ENCODE measurements at regions not wholly inside any gene's neighbourhood (a gene's known extent, or its start where the extent isn't known, plus 50 kb on each side); places are given as distances from the start of the nearest gene placed in this dataset.

DNA sequence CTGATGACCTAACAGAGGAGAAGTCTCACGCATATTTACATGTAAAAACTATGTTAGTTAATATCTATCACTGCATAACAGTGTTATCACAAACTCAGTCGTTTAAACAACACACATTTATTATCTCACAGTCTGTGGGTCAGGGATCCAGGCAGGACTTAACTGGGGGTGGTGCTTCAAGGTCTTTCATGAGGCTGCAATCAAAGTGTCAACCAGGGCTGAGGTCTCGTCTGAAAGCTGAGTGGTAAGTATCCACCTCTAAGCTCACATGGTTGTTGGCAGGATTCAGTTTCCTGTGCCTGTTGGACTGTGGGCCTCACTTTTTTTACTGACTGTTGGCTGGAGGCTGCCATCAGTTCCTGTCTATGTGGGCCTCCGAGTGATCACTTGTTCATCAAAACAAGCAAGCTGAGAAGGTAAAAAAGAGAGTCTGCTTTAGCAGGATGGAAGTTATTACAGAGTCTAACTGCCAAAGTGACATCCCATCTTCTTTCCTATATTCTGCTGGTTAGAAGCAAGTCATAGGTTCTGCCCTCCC is 188.6 kb downstream of the CARTPT start:
- TF ChIP-seq POLR2AphosphoS5 (IDR thresholded peaks at IDR 0.05): no peak
- no peak for TF ChIP-seq POLR2A (IDR thresholded peaks at IDR 0.05)
- TF ChIP-seq, protein P1, sequence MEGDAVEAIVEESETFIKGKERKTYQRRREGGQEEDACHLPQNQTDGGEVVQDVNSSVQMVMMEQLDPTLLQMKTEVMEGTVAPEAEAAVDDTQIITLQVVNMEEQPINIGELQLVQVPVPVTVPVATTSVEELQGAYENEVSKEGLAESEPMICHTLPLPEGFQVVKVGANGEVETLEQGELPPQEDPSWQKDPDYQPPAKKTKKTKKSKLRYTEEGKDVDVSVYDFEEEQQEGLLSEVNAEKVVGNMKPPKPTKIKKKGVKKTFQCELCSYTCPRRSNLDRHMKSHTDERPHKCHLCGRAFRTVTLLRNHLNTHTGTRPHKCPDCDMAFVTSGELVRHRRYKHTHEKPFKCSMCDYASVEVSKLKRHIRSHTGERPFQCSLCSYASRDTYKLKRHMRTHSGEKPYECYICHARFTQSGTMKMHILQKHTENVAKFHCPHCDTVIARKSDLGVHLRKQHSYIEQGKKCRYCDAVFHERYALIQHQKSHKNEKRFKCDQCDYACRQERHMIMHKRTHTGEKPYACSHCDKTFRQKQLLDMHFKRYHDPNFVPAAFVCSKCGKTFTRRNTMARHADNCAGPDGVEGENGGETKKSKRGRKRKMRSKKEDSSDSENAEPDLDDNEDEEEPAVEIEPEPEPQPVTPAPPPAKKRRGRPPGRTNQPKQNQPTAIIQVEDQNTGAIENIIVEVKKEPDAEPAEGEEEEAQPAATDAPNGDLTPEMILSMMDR (IDR thresholded peaks at IDR 0.05): no peak
- no peak for TF ChIP-seq EP300 (IDR thresholded peaks at IDR 0.05)
